GM21529 (cell line): ENCODE measurements at regions not wholly inside any gene's neighbourhood (a gene's known extent, or its start where the extent isn't known, plus 50 kb on each side); places are given as distances from the start of the nearest gene placed in this dataset.
"Not testable (repeated sequence)": the region's sequence is repeated elsewhere in the genome, so short reads cannot be mapped to it uniquely, and the experiment has no call there.

Experiments used
- ATAC-seq: cut with Tn5 transposase; IDR thresholded peaks from one replicate; pipeline ENCODE4 v1.9.1; 2021; ENCODE audit not compliant: unreplicated experiment

DNA sequence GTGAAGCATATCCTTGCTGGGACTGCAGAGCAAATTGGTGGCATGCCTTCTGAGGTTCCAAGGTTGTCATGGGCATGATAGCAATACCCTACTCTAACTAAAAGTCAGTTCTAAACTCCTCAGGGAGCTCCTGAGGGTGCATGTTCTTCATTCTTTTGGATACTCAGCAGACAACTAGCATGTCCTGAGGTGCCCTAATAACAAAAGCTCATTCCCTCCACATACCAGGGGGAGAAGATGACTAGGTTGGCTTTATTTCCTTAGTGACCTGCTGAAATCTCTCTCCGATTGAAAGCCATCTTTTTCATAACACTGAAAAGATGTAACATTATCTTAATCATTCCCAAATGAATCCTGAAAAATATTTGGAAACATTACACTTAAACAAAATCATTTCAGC, 188.7 kb upstream of the IGF1 start:
- no peak for ATAC-seq

DNA sequence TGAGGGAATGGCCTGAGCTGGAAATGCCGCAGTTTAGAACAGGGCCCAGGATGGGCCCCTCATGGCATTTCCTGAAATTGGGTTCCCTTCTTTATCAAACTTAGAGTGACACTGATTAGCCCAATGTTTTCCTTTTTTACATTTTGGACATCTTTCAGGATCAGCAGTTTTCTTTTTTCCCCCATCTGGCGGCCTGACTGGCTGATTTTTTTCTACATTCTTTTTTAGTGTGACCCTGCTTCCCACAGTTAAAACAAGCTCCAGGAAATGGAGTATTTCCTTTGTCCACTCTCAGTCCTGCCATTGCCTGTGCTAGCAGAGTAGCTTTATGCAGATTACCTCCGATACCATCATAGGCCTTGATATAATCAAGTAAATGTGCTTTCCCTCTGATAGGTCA, 185.8 kb upstream of the IGF1 start:
- not testable (repeated sequence) for ATAC-seq

DNA sequence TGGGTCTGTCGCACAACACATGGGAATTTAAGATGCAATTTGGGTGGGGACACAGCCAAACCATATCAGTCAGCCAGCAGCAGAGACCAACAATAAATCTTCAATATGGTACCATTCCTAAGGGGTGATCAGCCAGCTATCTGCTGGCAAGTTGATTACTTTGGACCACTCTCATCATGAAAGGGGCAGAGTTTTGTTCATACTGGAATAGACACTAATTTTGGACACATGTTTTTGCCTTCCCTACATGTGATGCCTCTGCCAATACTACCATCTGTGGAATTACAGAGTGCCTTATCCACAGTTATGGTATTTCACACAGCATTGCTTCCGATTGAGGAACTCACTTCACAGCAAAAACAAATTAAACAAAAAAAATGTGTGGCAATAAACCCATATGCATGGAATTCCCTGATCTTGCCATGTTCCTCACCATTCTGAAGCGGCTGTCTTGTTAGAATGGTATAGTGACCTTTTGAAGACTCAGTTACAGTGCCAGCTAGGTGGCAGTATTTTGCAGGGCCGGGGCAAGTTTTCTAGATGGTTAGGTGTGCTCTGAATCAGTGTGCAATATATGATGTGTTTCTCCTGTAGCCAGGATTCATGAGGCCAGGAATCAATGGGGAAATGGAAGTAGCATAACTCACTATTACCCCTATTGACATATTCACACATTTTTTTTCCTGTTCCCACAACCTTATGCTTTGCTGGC, 179.0 kb upstream of the IGF1 start:
- ATAC-seq, result no peak

DNA sequence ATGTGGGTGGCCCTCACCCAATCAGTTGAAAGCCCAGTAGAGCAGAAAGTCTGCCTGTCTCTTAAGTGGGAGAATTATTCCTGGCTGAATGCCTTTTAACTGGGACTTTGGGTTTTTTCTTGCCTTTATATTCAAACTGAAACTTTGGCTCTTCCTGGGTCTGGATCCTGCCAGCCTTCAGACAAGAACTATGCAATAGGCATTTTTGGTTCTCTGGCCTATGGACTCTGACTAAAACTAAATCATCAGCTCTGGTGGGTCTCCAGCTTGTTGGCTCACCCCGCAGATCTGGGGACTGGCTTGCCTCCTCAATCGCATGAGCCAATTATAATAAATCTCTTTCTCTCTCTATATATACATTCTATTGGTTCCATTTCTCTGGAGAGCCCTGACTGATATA, 173.0 kb upstream of the IGF1 start:
- no peak for ATAC-seq

DNA sequence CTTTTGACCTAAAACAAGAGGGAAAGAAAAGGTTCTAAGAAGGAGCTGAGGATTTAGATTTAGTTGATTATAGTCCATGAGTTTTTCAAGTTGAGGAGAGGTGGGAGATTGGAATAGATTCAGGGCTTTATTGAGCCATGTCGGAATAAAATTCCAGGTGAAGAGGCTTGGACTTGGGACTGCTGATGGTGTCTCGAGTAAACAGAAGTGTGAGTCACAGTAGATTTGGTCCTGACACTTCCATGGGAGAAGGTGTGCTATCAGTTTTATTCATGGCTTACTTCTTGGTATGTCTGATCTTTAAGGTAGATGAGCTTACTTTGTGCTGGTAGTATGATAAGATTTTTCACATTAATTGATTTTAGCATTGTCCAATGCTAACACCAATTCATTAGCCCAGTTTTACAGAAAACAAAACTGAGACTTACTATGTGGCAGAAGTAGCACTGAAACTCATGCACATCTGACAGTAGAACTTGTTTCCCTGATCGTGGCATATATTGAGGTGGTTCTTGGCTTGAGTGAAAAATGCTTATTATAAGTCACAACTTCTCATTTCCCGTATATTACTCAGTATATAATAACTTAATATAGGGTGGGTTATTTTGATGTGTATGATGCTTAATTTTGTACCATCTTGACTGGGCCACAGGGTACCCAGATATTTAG, 172.4 kb upstream of the IGF1 start:
- ATAC-seq, result peak; percentile 72

DNA sequence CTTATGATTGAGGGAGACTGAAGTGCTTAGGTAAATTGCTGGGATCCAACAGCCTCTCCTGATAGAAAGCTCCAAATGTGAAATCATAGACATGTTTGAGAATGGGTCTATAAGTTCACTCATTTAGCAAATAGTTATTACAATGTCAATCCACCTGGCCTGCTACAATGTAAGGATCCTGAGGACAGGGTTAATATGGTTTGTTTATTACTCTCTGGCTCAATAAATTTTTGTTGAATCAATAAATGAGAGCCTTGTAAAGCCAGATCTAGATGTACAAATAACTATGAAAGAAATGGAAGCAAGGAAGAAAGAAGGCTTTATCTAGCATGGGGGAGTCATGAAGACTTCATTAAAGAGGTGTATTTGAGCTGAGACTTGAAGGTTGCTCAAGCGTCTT, 165.6 kb upstream of the IGF1 start:
- ATAC-seq, result no peak

DNA sequence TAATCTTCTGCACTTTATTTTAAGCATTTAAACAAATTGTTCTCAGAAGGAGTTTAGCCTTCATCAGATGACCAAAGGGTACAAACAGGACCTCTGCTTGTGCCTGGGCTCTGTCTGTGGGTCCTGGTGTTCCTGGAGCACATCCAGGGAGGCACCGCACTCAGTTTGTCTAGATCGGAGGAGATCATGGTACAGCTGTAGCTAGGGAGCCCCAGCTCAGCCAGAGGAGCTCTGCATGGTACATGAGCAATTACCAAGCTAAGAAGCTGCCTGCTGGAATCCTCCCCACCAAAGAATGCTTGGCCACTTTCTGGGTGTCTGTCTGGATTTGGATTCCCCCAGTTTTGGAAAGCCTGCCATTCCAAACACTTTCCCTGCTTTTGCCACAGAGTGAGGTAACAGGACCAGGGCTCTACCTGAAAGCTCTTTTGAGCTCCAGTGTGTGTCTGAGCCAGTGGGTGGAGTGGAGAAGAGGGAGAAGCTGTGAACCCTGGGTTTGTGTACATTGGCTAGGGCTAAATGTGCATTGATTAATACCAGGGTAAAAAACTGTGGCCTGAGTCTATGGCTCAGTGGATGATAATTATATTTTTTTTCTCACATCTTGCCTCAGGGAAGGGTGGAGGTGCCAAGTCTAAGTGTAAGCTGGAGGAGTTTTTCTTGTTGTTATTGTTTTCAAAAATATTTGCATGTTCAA, 163.7 kb upstream of the IGF1 start:
- ATAC-seq, result no peak

DNA sequence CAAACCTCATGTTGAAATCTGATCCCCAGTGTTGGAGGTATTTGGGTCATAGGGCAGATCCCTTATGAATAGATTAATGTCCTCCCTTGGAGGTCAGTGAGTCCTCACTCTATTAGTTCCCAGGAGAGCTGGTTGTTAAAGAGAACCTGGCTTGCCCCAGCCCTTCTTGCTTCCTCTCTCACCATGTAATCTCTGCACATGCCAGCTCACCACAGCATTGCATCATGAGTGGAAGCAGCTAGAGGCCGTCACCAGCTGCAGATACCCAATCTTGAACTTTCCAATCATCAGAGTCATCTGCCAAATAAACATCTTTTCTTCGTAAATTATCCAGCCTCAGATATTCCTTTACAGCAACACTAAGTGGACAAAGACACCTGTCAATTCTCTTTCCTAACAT, 161.8 kb upstream of the IGF1 start:
- ATAC-seq, result no peak

DNA sequence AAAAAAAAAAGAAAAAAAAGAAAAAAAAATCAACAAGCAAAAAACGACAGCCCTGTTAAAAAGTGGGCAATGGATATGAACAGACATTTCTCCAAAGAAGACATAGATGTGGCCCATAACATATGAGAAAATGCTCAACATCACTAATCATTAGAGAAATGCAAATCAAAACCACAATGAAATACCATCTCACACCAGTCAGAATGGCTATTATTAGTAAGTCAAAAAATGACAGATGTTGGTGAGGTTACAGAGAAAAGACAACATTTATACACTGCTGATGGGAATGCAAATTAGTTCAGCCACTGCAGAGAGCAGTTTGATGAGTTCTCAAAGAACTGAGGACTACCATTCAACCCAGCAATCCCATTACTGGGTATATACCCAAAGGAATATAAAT, 160.3 kb upstream of the IGF1 start:
- not testable (repeated sequence) for ATAC-seq

DNA sequence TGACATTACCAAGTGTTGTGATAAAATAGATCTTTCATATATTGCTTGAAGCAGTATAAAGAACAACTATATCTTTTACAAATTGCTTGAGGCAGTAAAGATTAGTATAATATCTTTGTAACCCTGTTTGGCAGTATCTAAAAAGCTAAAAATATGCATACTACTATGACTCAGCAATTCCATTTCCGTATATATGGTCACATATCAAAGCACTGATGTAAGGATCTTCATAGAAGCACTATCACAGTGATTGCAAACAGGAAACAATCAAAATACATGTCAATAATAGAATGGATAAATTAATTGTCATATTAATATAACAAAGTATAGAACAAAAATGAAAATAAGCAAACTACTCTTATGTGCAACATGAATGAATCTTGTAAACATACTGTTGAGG, 158.4 kb upstream of the IGF1 start:
- no peak for ATAC-seq

DNA sequence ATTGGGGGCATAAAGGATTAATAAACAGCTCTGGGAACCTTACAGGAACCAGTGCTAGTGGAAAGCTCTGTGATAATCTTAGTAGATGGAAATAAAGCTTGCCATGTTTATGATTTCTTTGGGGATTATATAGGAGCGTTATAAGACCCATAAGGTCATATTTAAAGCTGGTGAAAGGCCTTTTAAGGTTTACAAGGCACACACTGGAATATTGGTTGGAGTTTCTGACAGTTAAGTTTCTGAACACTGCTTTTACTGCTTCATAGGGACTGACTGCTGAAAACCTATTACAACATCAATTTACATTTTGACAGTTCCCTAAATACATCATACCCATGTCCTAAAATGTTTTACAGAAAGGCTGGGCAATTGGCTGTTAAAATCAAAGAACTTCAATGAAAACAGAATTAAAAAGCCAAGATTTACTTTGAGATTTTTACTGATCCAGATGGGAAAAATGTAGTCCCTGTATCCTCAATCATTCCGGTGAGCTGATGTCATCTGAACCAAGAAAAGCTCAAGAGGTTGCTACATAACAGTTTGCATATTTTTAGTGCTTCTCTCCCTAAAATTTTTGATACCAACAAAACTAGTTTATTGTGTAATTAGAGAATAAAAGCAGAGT, 153.7 kb upstream of the IGF1 start:
- no peak for ATAC-seq

DNA sequence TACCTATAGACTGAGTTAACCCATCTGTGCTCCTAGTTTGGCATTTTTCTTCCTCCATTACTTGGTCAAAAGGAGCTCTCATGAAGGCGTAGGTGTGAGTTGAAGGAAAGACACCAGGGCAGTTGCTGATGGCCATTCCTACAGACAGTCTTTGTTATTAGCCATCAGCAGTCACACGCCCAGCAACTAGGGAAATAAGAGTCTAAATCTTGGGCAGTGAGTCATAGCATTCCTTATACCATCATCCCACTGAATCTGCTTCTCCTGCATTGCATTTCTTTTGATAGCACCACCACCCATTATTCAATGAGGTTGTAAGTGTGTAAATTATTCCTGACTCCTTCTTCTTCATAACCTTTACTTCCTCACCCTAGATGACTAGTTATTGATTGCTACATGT, 150.9 kb upstream of the IGF1 start:
- no peak for ATAC-seq

DNA sequence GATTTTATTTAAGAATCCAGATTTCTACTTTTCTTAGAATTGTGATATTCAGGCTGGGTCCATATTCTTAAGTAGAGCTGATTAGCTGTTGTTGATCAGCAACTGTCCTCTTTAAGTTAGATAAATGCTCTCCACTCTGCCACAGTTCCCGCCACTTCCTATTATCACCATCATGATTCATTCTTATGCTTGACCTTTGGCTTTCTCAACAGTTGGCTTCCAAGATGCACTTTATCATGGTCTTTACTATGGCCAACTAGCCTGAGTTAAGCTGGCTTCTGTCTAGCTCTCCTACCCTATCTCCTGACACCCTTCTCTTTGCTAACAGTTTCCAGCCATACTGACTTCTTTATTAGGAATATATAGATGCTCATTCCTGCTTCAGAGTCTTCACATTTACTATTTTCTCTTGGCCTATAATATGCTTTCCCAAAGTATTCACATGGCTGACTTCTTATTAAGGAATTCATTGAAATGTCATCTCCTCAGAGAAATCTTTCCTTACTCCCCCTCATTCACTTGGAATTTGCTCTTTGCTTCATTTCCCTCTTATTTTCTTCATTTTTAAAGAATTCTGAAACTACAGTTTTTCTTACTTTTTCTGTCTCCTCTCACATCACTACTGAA, 149.0 kb upstream of the IGF1 start:
- no peak for ATAC-seq

DNA sequence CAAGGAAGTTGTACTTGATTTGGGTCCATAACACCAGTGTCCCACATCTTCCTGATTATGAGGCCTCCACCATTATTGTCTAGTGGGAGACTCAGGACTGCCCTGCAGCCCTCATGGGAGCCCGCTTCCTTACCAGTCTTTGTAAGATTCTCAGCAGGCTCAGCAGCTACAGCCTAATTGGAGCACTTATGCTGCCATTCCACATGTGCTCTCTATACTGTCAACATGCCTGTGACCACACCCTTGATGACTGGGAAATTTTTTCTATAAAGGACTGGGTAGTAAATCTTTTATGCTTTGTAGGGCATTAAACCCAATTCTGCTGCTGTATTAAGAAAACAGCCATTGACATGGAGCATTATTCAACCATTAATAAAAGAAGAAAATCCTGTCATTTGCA, 145.5 kb upstream of the IGF1 start:
- no peak for ATAC-seq

DNA sequence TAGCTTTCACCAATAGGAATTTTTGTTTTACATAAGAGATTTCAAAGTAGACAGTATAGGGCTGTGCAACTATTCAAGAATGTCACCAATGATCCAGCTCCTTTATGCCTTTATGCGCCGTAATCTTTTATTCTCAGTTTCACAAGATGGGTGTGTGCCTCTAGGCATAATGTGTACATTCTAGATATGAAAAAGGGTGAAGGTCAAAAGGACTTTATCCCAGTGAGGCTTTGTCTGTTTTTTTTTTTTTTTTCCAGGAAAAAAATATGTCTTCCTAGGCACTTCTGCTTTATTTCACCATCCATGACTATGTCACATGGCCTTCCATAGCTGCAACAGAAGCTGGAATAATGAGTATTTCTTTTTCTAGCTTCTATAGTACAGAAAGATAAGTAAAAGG, 142.3 kb upstream of the IGF1 start:
- no peak for ATAC-seq

DNA sequence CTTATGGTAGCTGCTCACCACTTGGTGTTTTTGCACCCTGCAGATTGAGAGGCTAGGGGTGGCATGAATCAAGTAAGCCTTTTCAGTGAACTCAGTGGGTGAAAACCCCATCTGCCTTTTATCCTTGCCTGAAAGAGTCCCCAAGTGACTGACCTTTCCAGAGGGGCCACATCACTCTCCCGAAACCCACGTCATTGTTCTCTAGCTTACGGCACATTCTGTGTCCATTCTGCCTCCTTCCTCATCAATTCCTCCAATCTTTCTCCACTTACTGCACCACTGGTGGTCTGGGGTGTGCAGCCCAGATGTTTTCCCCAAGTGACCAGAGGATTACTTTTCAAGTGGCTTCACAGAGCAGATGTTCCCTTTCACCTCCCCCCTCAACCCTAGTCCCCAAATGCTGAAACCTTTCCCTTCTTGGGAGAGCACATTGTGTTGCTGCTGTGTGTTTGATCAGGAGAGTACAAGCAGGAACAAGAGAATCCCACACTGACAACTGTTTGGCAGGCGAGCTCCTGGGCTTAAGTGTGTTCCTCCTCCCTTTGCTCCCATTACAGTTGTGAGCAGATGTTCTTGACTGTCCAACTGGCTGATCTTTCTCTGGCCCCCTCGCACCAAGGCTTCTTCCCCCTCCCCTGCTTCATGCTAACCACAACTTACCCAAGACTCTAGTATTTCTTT, 138.0 kb upstream of the IGF1 start:
- ATAC-seq, result no peak

DNA sequence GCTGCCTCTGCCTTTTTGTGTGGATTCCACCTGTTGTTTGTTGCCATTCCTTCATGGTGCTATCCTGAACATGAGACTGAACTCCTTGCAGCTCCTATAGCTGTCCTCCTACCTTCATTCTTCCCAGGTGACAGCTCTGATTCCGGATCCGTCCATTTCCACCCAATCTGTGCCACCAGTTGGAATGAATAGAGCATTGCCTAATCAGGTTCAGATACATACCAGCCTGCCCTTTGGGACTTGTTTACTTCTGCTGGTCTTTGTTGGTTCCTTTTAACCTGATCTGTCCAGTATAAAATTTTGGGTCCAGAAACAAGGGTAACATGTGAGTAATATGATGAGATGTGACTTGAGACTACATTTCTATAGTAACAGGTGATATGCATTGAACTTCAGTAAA, 136.3 kb upstream of the IGF1 start:
- ATAC-seq, result no peak

DNA sequence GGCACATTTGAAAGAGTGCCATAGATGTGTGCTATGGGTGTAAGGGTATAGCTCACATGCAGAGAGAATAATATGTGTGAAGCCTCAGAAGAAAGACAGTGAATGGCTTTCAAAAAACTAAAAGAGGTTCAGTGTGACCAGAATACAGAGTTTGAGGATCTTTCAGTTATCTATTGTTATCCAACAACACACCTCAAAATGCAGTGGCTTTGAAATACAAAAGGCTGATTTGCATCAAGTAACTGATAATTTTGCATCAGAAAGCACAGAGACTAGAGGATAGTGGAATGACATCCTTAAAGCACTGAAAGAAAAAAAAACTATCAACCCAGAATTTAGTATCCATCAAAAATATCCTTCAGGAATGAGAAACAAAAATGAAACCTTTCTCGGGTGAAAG, 131.6 kb upstream of the IGF1 start:
- ATAC-seq, result no peak

DNA sequence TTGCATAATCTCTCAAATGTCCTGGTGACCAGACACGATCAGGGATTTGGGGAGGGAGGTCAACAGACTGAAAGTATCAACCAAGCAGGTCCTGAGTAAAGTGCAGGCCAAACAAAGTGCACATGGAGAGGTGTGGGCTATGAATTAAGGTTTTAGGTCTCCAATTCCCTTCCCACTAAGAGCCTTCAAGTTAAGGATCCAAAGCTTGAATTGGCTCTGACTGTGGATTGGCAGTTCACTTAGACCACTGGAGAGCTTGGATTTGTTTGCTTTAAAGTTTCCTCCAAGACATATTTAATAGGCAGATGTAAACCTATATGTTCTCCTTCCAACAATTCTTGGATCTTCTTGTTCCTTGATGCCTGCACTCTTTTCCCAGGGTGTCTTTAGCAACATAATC, 129.6 kb upstream of the IGF1 start:
- ATAC-seq, result no peak

DNA sequence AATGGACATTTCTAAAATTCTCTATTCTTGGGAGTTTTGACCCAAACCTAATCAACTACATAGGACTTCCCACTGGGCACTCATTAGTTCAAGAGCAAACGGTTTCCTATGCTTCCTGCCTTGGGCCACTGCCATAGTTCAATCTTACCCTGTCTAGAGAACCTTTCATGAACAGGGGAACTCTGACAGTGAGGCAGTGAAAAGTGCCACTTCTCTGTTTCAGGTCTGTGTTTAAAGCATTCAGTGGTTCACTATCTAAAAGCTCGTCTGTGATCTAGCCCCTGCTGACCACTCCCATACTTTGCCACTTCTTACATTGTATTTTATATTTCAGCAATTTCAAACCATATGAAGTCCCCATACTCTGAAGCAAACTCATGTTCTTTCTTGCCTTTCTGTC, 122.7 kb upstream of the IGF1 start:
- no peak for ATAC-seq

DNA sequence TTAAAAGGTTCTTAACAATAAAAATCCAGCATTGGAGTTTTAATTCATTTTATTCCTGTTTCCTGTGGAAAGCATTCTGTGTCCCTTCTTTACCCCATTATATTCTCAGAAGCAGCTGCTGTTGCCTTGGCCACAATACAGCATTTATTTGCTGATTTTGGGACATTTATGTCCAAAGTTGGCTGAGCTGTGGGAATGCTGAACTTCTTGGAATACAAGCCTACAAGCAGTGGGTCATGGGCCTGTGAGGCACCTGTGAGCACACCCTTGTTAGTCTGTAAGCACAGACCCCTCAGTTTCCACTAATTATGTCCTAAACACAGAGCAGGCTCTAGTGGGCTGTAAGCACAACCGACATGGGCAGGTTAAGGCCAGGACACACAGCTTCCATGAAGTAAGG, 122.2 kb upstream of the IGF1 start:
- ATAC-seq, result no peak
